GM18511 (cell line): ENCODE measurements at regions not wholly inside any gene's neighbourhood (a gene's known extent, or its start where the extent isn't known, plus 50 kb on each side); places are given as distances from the start of the nearest gene placed in this dataset.

Experiments used
- ATAC-seq: cut with Tn5 transposase; IDR thresholded peaks from one replicate; pipeline ENCODE4 v1.9.1; 2021; ENCODE audit warnings: mild to moderate bottlenecking, moderate library complexity; ENCODE audit not compliant: unreplicated experiment

DNA sequence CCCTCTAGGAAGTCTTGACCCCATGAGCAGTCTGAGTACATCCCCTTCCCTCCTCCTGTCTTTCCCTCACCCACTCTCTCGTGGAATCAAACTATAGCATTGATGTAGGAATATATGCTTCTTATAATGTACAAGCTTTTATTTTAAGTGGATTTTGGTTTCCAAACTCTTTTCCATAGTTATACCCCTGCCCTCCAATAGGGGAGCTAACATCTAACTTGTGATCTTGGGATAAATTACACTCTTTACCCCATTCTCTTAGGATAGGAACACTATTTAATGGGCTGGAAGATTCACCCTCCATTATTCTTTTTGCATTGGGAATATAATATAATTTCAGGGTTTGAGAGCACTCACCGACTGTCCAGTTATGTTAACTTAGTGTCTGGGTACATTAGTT is 465.9 kb downstream of the GATA3 start:
- ATAC-seq: no peak

DNA sequence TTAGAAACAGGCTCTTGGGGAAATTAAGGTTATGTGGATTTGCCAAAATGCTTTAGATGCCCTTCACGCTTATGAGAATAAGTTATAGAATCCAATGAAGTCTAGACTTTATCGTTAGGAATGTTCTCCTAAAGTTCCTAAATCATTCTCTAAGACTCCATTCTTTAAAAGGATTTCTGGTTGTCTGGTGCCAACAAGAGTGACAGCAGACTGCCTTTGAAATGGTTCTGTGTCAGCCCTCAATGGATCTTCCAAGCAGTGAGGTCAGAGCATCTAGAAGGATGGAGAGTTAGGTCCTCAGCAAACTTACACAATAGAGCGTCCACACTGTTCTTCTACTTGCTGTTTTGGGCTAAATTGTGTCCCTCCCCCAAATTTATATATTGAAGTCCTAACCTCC is 473.3 kb downstream of the GATA3 start:
- no peak for ATAC-seq

DNA sequence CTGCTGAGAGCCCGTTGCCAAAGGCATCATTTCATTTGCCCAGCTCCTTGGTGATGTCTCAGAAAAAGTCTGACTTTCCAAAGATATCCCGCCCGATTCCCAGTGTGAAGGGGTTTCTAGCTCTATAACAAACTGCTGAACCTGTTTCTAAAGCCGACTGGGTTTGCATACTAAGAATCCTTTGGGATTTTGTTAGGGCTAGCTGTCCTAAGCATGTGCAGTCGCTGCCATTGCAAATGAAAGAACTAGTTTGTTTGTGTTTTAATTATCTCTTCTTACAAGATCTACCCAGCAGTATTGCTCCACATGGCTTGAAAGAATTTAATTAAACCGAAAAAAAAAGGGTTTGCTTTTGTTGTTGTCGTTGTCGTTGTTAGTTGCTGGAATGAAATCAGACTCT is 476.6 kb downstream of the GATA3 start:
- no peak for ATAC-seq

DNA sequence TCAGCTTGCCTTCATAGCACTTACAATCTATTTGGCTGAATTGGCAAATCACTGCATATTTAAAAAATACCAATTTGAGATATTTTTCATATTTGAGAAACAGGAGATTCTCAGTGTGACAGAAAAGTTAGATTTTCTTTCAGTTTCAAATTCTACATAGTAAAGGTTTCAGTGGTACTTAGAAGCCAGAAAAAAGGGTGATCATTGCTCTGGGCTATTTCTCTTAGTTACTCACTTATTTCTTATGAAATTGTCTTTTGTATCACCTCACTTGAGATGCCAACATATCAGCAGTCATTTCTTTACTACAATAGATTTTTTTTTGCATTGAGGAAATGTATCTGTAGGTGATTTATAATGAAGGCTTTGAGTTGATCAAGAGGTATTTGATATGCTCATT is 478.2 kb downstream of the GATA3 start:
- ATAC-seq: no peak

DNA sequence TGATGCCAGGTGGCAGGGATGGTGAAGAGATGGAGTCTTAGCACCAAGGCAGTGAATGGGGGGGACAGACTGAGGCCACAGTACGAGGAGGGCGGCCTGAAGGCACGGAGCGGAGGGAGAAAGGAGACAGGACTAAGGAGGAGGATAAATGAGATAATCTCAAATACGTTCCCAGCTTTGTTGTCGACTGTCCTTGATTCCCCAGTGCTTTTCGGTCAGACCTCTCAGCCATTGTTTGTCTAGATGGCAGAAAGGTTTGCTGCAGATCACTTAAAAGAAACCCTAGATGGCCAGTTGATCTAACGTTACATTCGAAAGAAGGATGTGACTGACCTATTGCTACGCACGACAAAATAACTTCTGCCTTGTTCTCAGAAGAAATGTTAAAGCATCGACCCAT is 479.0 kb downstream of the GATA3 start:
- ATAC-seq: no peak

DNA sequence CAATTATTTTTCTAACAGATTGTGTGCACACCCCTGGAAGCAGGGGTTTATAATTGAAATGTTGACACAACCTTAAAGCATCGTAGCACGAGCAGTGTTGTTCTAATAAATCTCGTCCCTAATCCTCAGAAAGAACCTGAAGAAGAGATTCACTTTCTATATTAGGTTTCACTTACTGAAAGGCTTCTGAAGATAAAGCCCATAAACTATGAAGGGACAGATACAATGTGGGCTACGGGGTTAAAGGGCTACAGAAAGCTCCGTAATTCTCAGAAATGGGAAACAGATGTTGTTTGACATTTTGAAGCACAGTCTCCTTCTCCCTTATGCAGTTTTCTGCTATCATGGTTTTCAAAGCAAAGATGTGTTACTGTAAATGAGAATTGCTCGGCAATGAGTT is 479.6 kb downstream of the GATA3 start:
- no peak for ATAC-seq

DNA sequence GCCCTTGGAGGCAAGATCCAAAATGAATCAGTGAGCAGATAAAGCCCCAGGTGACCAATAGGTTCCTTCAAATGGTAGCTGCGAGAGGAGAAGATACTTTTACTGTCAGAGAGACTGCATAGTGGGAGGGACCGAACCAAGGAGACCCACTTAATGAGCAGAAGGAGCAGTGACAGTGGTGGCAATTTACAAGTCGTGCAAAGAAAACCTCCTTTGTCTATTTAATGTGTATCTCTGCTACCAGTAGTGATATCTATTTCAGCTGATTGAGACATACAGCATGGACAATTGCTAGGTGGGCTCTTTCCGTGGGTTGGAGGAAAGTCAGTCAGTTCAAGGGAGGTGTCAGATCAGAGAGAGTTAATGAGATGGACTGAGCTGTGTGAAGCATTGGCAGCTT is 480.4 kb downstream of the GATA3 start:
- no peak for ATAC-seq

DNA sequence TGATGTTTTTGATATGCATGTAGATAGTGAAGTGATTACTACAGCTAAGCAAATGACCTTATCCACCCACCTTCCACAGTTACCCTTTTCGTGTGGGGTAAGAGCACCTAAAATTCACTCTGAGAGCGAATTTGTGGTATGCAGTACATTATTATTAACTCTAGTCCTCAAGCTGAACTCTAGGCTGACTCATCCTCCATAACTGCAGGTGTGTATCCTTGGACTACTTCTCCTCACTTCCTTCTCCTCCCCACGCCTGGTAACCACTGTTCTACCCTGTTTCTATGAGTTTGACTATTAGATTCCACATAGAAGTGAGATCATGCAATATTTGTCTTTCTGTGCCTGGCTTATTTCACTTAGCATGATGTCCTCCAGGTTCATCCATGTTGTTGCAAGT is 484.6 kb downstream of the GATA3 start:
- no peak for ATAC-seq

DNA sequence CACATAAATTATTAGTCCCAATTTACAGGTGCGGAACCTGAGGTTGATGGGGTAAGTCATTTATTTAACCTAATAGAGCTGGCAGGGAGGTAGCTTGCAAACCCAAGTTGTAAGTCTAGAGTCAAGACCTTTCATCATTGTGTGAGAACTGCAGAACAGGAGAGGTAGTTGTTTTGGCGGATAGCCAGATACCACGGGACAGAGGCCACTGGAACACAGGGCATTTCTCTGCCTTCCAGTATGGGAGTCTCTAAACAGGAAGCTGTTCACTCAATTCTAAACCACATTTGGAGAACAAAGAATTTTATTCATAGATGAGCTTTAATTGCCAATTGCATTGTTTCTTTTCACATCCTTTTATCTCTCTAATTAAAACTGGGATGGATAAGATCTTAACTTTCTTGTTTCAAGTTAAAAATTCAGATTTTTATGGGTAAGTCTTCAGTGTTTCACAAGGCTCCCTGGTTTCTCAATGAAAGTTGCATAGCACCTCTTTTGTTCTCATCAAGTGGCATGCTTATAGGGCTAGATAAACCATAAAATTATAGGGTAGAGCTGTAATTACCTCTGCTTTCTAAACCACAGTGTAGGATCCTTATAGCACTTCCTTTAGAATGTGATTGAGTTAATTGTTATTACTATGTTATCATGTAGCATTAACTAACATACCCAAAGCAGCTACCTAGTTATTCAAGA is 489.0 kb downstream of the GATA3 start:
- no peak for ATAC-seq

DNA sequence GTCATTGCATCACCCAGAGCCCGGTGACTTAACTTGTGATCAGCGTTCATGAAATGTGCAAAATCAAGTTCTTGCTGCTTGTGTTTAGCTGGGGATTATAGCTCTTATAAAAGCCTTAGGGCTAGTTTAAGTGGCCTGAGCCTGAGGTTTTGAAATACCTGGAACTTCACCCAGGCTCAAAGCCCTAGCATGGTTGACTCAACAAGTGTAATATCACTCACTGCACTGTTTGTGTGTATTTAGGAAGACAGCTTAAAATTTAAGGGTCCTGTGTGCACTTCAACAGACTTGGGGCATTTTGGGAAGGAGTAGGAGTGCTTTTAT is 489.5 kb downstream of the GATA3 start:
- ATAC-seq: no peak

DNA sequence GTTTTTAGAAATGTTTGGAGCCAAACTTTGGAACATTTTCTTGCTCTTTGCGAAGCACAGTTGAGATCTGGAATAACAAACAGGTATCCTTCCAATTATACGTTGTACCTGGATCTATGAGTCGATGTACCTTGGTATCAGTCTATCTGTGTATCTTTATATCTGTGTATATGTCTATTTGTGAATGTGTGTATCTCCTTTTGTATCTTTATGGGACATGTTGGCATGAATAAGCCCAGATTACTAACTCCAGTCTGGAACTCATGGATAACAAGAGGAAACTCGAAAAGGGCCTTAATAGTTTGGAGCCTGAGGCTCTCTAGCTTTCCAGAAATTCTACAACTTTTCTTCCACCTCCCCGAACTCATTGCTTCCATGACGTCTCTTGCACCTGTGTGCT is 490.0 kb downstream of the GATA3 start:
- no peak for ATAC-seq

DNA sequence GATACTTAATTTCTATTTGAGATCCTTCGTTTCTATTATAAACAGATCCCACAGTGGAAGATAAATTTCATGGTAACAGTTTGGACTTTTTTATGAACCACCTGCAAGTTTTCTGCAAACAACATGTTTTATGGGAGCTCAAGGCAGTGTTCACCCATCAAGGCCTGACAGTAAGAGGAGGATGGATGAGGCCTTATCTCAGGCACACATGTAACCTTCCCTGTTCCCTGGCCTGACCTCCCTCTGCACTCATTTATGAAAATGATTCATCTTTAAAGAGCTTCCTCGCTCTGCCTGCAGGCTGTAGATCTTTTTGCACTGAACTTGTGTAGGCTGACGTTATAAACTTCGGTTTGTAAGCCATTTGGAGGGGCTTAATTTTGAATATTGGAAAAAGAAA is 500.1 kb downstream of the GATA3 start:
- no peak for ATAC-seq

DNA sequence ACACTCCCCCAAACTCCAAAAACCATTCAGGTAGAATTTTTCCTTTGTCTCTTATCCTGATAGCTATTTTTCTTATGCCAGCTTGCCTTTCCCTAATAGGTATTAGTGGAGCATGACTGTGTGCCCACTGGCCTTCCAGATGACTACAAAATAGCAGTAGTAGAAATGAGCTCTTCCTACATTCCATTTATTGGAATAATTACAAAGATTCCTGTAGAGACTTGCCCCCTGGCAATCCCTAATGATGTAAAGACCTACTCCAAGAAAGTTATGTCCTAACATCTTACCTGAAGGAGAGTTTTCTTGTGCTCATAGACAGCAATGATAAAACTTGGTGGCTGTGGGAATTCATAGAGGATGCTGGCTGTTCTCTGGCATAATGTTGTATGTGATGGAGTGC is 501.8 kb downstream of the GATA3 start:
- ATAC-seq: no peak

DNA sequence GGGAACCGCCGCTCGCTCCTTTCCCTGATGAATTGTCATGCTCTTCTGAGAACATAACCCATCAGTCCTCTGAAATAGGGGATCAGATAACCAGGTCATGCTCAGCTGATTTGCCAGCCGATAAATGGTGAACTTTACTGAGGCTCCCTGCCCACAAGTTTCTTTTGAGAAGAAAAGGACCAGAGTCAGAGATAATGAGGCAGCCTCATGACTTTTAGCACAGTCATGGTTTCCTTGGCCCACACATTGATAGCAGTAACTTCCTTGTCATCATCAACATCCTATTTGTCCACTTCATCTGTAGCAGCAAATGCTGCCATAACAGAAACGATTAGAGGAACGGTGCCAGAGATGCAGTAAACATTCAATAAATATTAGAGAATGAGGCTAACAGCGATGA is 509.0 kb downstream of the GATA3 start:
- ATAC-seq: no peak

DNA sequence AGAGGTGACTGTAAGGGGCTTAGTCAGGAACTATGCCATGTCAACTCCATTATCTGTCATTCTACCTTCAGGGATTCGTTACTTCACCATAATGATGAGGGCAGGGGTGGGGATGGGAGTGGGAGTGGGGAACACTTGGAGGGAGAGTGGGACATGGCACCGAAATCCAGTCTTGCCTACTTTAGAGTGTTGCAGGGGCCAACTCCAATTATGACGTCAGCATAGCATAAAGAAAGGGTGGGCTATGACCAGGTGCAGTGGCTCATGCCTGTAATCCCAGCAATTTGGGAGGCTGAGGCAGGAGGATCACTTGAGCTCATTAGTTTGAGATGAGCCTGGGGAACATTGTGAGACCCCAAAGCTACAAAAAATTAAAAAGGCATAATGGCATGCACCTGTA is 512.2 kb downstream of the GATA3 start:
- no peak for ATAC-seq

DNA sequence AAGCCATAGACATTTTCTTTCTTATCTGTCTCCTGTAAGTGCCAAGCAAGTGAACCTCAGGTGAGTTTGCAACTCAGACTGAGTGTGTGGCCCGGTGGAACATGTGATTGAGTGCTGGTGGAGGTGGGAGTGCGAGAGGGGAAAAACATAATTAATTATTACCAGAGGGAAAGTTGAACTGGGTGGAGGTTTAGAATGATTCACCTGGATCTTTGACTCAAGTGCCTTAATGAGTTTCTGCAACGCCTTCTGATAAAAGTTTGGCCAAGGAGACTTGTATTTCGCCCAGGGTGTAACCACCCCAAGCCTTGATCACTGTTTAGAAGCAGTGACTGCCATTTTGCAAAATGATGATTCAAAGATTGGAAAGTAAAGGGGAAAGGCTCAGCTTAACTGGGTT is 513.9 kb downstream of the GATA3 start:
- ATAC-seq: no peak

DNA sequence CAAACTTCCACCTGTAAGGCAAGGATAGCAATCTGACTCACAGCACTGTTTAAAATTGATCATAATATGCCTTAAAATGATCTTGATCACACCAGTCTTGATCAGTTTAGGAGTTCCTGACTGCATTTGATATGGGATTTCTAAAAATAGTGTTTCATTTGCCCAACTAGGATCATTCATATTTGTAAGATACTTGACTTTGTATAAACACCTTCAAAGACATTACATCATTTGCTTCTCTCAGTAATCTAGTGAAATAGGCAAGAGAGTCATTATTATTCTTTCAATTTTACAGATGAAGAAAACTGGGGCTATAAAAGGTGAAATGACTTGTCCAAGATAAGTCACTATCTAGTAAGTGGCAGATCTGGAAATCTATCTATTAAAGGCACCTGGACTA is 521.1 kb downstream of the GATA3 start:
- ATAC-seq: no peak

DNA sequence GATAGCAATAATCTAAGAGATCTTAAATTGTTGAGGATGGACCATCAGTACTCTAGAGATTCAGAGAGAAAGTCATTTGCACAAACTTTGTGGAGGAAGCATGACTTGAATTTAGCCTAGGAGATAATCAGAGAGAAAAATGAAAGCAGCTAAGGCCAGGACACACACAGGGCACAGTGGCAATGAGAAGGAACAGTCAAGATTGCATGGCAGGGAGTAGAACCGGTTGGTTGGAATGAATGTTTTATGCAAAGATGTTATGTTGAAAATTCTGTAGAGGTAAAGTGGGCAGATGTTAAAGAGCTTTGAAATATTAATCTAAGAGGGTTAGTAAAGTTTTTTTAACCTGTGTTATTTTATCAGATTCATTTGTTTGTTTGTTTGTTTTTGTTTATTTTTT is 521.8 kb downstream of the GATA3 start:
- no peak for ATAC-seq

DNA sequence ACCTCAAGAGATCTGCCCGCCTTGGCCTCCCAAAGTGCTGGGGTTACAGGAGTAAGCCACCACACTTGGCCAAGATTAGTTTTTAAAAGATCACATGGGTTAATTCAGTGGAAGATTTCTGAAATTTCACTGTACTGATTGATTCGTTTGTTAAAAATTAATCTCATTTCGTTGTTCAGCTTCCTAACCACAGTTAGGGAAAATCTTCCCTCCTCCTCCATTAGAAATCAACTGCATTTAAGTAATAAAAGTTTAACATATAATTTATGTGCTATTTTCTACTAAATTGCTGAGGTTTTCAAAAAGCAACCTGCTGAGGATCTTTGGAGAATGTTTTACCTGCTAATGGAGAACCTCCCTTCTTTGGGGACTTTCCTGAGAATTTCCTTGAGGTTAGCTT is 522.4 kb downstream of the GATA3 start:
- no peak for ATAC-seq

DNA sequence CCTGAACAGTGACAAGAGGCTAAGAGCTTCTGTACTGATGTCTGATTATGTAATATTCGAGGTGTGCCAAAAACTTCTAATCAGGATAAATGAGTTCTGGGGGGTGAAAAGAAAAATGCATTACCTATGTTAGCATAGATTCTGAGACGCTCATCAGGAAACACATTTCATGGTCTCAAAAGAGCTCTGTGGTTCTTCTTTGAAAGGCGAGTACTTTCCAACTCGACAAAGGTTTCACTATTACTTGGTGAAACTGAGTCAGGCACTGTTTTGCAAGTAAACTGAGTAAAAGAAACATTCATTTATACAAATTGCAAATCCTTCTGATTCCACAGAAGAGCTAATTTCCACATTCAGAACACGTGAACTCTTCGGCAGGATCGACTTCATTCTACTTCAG is 523.2 kb downstream of the GATA3 start:
- ATAC-seq: no peak

DNA sequence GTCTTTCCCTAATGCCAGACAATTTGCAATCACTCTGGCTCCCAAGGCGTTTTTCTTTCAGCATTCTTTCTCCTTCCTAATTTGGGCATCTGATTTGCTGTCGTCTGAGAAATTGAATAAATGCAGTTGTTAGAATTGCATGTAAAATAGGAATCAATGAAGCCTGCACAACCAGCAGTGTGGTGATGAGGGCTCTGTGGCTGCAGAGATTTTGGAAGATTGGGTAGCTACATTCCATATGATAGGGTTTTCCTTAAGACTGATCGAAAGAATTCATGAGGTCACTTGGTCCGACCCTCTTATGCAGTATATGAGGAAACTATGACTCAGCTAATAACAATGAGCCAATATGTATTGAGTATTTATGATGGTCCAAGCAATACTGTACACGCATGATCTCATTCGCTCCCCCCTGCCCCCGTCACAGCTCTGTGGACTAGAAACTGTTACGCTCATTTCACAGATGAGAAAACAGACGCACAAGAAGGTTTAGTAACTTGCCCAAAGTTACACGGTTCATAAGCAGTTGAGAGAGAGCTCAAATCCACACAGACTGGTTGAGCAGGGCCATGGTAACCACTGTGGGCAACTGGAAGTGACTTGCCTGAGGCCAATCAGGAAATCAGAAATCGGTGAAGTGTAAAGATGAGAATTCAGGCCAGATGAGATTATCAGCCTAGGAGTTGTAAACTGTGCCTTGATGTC is 527.2 kb downstream of the GATA3 start:
- ATAC-seq: no peak

DNA sequence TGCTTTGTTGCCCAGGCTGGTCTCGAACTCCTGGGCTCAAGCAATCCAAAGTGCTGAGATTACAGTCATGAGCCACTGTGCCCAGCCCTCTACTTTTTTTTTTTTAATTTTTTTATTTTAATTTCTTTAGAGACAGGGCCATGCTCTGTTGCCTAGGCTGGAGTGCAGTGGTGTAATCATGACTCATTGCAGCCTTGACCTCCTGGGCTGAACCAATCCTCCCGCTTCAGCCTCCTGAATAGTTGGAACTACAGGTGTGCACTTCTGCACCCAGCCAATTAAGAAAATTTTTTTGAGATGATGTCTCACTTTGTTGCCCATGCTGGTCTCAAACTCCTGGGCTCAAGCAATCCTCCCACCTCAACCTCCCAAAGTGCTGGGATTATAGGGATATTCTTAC is 528.6 kb downstream of the GATA3 start:
- ATAC-seq: no peak

DNA sequence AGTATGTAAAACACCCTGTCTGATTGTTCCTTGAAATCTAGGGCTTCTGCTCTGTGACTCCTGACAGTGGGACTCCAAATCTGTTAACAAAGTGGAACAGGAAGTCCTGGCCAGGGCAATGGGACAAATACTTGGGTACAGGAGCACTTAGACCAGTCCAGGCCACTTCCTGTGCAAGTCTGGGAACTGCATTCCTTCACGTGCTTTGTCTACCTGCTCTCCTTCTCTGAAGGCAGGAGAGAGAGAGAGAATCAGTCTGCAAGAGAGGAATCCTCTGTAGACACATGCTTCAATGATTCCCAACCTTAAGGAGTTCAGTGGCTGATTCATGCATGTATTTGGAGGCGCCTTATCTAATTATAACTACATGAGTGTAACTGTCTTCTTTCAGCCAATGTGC is 530.2 kb downstream of the GATA3 start:
- no peak for ATAC-seq
